Inferior parietal cortex (tissue), 1 donor: ENCODE measurements at regions not wholly inside any gene's neighbourhood (a gene's known extent, or its start where the extent isn't known, plus 50 kb on each side); places are given as distances from the start of the nearest gene placed in this dataset.

Source experiments
- DNase-seq: peaks from one replicate; pipeline ENCODE4 v3.0.0-alpha.2; 2016; ENCODE audit errors: extremely low spot score

GRCh38 chr3:145134738-145135137 lies 1026.2 kb downstream of the PLOD2 start:
- no peak for DNase-seq

- DNase-seq = no peak
Measured at GRCh38 chr3:145144361-145144760, 1016.6 kb downstream of the PLOD2 start.

- no peak for DNase-seq
Measured at GRCh38 chr3:145145461-145145860, 1015.5 kb downstream of the PLOD2 start.

GRCh38 chr3:145159640-145160039 lies 1001.3 kb downstream of the PLOD2 start:
- DNase-seq = no peak

GRCh38 chr3:145170121-145170520 lies 990.9 kb downstream of the PLOD2 start:
- peak; percentile 71 for DNase-seq

GRCh38 chr3:145175626-145176025 lies 985.4 kb downstream of the PLOD2 start:
- no peak for DNase-seq

- DNase-seq = no peak
Measured at GRCh38 chr3:145176907-145177306, 984.1 kb downstream of the PLOD2 start.

- no peak for DNase-seq
Measured at GRCh38 chr3:145177828-145178227, 983.2 kb downstream of the PLOD2 start.

GRCh38 chr3:145182196-145182911 lies 978.6 kb downstream of the PLOD2 start:
- DNase-seq = no peak

GRCh38 chr3:145183261-145183660 lies 977.7 kb downstream of the PLOD2 start:
- DNase-seq = no peak

GRCh38 chr3:145188079-145188770 lies 972.8 kb downstream of the PLOD2 start:
- no peak for DNase-seq

GRCh38 chr3:145190138-145190537 lies 970.8 kb downstream of the PLOD2 start:
- DNase-seq = no peak

GRCh38 chr3:145190761-145191160 lies 970.2 kb downstream of the PLOD2 start:
- peak; percentile 41 for DNase-seq

GRCh38 chr3:145191543-145191942 lies 969.4 kb downstream of the PLOD2 start:
- no peak for DNase-seq

GRCh38 chr3:145197051-145197820 lies 963.7 kb downstream of the PLOD2 start:
- DNase-seq = no peak

GRCh38 chr3:145197821-145198220 lies 963.2 kb downstream of the PLOD2 start:
- no peak for DNase-seq

- DNase-seq = no peak
Measured at GRCh38 chr3:145209561-145209960, 951.4 kb downstream of the PLOD2 start.

- DNase-seq = no peak
Measured at GRCh38 chr3:145219355-145220235, 941.4 kb downstream of the PLOD2 start.

- DNase-seq = no peak
Measured at GRCh38 chr3:145224886-145225285, 936.1 kb downstream of the PLOD2 start.

- DNase-seq = no peak
Measured at GRCh38 chr3:145243875-145244274, 917.1 kb downstream of the PLOD2 start.

- DNase-seq = no peak
Measured at GRCh38 chr3:145244327-145244726, 916.7 kb downstream of the PLOD2 start.

GRCh38 chr3:145246291-145246690 lies 914.7 kb downstream of the PLOD2 start:
- DNase-seq = no peak
